C4-2B (cell line): ENCODE measurements at regions not wholly inside any gene's neighbourhood (a gene's known extent, or its start where the extent isn't known, plus 50 kb on each side); places are given as distances from the start of the nearest gene placed in this dataset.

Source experiments
- CTCF ChIP-seq: fragments of 450-650 bp; conservative IDR thresholded peaks from 2 replicates; pipeline ENCODE4 v1.5.1; 2017; ENCODE audit warnings: mild to moderate bottlenecking
- ZFX ChIP-seq: fragments of 450-650 bp; IDR thresholded peaks from 2 replicates; pipeline ENCODE4 v1.6.1; 2017

- TF ChIP-seq CTCF (no peak), ZFX (no peak)
These were observed 92.5 kb upstream of the DNAH5 start for GRCh38 chr5:14036947-14037346.
